Neural cell (in vitro differentiated cells): ENCODE measurements at regions not wholly inside any gene's neighbourhood (a gene's known extent, or its start where the extent isn't known, plus 50 kb on each side); places are given as distances from the start of the nearest gene placed in this dataset.

Experiments used
- H2AFZ ChIP-seq: fragments of 200-600, 300-800 bp; sonication (generic), shearing (Covaris generic); 2 replicates; pipeline ENCODE4 v1.6.0; 2014; ENCODE audit warnings: low read depth, mild to moderate bottlenecking, antibody characterized with exemption, low read length, moderate library complexity
- H3F3A ChIP-seq: fragments of 200-600 bp; shearing (Covaris generic); 2 replicates; pipeline ENCODE4 v1.6.1; 2016; ENCODE audit warnings: mild to moderate bottlenecking, moderate library complexity, mixed read lengths, antibody characterized with exemption, low read length; ENCODE audit not compliant: insufficient read depth, poor library complexity, severe bottlenecking
- H3K27ac ChIP-seq: fragments of 200-600, 300-800 bp; sonication (generic), shearing (Covaris generic); 2 replicates; pipeline ENCODE4 v1.5.1; 2014; ENCODE audit warnings: mild to moderate bottlenecking, low read length, moderate library complexity
- H3K27me3 ChIP-seq: fragments of 300-800, 200-600 bp; sonication (generic), shearing (Covaris generic); 2 replicates; pipeline ENCODE4 v1.6.0; 2014; ENCODE audit warnings: mild to moderate bottlenecking, low read depth, low read length, moderate library complexity; ENCODE audit not compliant: insufficient read depth
- H3K36me3 ChIP-seq: fragments of 300-800, 200-600 bp; sonication (generic), shearing (Covaris generic); 2 replicates; pipeline ENCODE4 v1.5.1; 2014; ENCODE audit warnings: mild to moderate bottlenecking, antibody characterized with exemption, low read length, moderate library complexity; ENCODE audit not compliant: insufficient read depth
- H3K4me2 ChIP-seq: fragments of 300-800, 200-600 bp; sonication (generic), shearing (Covaris generic); 2 replicates; pipeline ENCODE4 v1.6.0; 2014; ENCODE audit warnings: mild to moderate bottlenecking, low read length
- H3K4me3 ChIP-seq: fragments of 300-800, 200-600 bp; sonication (generic), shearing (Covaris generic); 2 replicates; pipeline ENCODE4 v1.5.1; 2014; ENCODE audit warnings: mild to moderate bottlenecking, low read length, moderate library complexity
- H3K79me2 ChIP-seq: fragments of 200-600 bp; shearing (Covaris generic); replicated peaks from 2 replicates; pipeline ENCODE4 v1.6.0; 2014; ENCODE audit warnings: mild to moderate bottlenecking, low read length, moderate library complexity; ENCODE audit not compliant: insufficient read depth
- H3K9ac ChIP-seq: fragments of 300-800, 200-600 bp; sonication (generic), shearing (Covaris generic); 2 replicates; pipeline ENCODE4 v1.6.1; 2016; ENCODE audit warnings: mild to moderate bottlenecking, low read length, mixed read lengths
- H3K9me2 ChIP-seq: fragments of 200-600 bp; shearing (Covaris generic); 2 replicates; pipeline ENCODE4 v1.6.1; 2016; ENCODE audit warnings: mild to moderate bottlenecking, low read length, mixed read lengths; ENCODE audit not compliant: insufficient read depth
- H3K9me3 ChIP-seq: fragments of 200-600, 300-800 bp; sonication (generic), shearing (Covaris generic); 2 replicates; pipeline ENCODE4 v1.6.1; 2016; ENCODE audit warnings: mild to moderate bottlenecking, mixed run types, low read length, moderate library complexity, mixed read lengths
- H4K20me1 ChIP-seq: fragments of 200-600 bp; shearing (Covaris generic); 2 replicates; pipeline ENCODE4 v1.6.1; 2016; ENCODE audit warnings: mild to moderate bottlenecking, mixed run types; ENCODE audit not compliant: insufficient read depth
- EP300 ChIP-seq: fragments of 450-650 bp; conservative IDR thresholded peaks from 2 replicates; pipeline ENCODE4 v1.6.1; 2014; ENCODE audit warnings: antibody characterized with exemption, mild to moderate bottlenecking, moderate library complexity; ENCODE audit not compliant: poor library complexity, severe bottlenecking
- MXI1 ChIP-seq: fragments of 450-650 bp; conservative IDR thresholded peaks from 2 replicates; pipeline ENCODE4 v1.6.1; 2014; ENCODE audit warnings: antibody characterized with exemption, mild to moderate bottlenecking; ENCODE audit not compliant: poor library complexity, severe bottlenecking
- POLR2AphosphoS5 ChIP-seq: IDR thresholded peaks from 2 replicates; pipeline ENCODE4 v1.6.1; 2012
- RAD21 ChIP-seq: fragments of 450-650 bp; conservative IDR thresholded peaks from 2 replicates; pipeline ENCODE4 v1.6.1; 2014; ENCODE audit warnings: antibody characterized with exemption, mild to moderate bottlenecking, moderate library complexity
- SMC3 ChIP-seq: fragments of 450-650 bp; conservative IDR thresholded peaks from 2 replicates; pipeline ENCODE4 v1.6.1; 2014; ENCODE audit warnings: antibody characterized with exemption, mild to moderate bottlenecking, moderate library complexity; ENCODE audit not compliant: poor library complexity
- TAF1 ChIP-seq: IDR thresholded peaks from 2 replicates; pipeline ENCODE4 v1.6.1; 2012; ENCODE audit warnings: low read depth
- TF ChIP-seq, protein P1 (sequence below): fragments of 450-650 bp; IDR thresholded peaks from 2 replicates; pipeline ENCODE4 v1.5.1; 2014; ENCODE audit warnings: antibody characterized with exemption, mild to moderate bottlenecking, moderate library complexity; ENCODE audit not compliant: poor library complexity, severe bottlenecking
- TF ChIP-seq, protein P2 (sequence below): IDR thresholded peaks from 2 replicates; pipeline ENCODE4 v1.6.1; 2012; ENCODE audit warnings: borderline replicate concordance

DNA sequence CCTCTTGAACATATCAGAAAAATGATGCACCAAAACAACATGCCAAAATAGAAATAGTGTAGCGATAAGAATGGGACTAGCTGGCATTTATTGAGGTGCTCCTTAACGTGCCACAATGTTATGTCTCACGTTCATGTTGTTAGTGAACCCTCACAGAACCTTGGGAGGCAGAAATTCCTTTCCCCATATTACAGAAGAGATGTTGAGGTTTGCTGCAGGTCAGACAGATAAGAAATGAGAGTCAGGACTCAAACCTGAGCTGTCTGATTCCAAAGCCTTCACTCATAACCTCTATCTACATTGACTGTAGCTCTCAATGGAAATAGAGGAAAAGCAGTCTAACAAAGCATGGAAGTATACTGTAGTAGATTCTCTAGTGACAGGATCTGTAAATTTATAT, 163.3 kb upstream of the STK17B start:
- Histone ChIP-seq H3K4me3 (no peak overlapping the region), H3K27me3 (no peaks in the 10 kb centered on the region), H3K9me2 (no peaks in the 10 kb centered on the region), H3F3A (no peaks in the 10 kb centered on the region), H3K9ac (no peak overlapping the region), H3K4me2 (no peak overlapping the region), H3K79me2 (no peaks in the 10 kb centered on the region), H3K36me3 (no peaks in the 10 kb centered on the region), H3K9me3 (no peaks in the 10 kb centered on the region), H4K20me1 (no peaks in the 10 kb centered on the region), H2AFZ (no peak overlapping the region), H3K27ac (no peak overlapping the region)
- TF ChIP-seq EP300: no peak
- TF ChIP-seq POLR2AphosphoS5: no peak
- TF ChIP-seq, protein P1, sequence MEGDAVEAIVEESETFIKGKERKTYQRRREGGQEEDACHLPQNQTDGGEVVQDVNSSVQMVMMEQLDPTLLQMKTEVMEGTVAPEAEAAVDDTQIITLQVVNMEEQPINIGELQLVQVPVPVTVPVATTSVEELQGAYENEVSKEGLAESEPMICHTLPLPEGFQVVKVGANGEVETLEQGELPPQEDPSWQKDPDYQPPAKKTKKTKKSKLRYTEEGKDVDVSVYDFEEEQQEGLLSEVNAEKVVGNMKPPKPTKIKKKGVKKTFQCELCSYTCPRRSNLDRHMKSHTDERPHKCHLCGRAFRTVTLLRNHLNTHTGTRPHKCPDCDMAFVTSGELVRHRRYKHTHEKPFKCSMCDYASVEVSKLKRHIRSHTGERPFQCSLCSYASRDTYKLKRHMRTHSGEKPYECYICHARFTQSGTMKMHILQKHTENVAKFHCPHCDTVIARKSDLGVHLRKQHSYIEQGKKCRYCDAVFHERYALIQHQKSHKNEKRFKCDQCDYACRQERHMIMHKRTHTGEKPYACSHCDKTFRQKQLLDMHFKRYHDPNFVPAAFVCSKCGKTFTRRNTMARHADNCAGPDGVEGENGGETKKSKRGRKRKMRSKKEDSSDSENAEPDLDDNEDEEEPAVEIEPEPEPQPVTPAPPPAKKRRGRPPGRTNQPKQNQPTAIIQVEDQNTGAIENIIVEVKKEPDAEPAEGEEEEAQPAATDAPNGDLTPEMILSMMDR: no peak
- no peak for TF ChIP-seq TAF1
- TF ChIP-seq, protein P2, sequence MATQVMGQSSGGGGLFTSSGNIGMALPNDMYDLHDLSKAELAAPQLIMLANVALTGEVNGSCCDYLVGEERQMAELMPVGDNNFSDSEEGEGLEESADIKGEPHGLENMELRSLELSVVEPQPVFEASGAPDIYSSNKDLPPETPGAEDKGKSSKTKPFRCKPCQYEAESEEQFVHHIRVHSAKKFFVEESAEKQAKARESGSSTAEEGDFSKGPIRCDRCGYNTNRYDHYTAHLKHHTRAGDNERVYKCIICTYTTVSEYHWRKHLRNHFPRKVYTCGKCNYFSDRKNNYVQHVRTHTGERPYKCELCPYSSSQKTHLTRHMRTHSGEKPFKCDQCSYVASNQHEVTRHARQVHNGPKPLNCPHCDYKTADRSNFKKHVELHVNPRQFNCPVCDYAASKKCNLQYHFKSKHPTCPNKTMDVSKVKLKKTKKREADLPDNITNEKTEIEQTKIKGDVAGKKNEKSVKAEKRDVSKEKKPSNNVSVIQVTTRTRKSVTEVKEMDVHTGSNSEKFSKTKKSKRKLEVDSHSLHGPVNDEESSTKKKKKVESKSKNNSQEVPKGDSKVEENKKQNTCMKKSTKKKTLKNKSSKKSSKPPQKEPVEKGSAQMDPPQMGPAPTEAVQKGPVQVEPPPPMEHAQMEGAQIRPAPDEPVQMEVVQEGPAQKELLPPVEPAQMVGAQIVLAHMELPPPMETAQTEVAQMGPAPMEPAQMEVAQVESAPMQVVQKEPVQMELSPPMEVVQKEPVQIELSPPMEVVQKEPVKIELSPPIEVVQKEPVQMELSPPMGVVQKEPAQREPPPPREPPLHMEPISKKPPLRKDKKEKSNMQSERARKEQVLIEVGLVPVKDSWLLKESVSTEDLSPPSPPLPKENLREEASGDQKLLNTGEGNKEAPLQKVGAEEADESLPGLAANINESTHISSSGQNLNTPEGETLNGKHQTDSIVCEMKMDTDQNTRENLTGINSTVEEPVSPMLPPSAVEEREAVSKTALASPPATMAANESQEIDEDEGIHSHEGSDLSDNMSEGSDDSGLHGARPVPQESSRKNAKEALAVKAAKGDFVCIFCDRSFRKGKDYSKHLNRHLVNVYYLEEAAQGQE: no peak
- no peak for TF ChIP-seq SMC3

DNA sequence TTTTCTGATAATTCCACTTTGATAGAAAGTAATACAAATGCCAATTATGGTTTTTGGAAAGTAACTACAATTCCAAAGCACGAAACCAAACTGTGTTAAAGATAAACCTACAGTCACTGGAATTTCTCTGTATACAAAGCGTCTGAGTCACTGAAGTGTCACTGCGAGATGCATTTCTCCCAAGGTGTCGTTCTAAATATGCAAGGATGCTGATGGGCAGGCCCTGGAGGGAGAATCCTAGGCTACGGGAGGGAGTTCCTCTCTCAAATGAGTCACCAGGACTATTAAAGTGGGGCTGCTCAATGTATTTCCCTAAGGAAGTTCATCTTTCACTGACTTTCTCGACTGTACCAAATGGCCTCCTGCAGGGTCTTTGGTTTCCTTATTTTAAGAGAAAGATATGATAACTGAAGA, 163.8 kb upstream of the STK17B start:
- Histone ChIP-seq H3K4me2 (no peak overlapping the region), H3K9ac (no peak overlapping the region), H3K4me3 (no peak overlapping the region), H3K27me3 (no peaks in the 10 kb centered on the region), H3K9me2 (no peaks in the 10 kb centered on the region), H3F3A (no peaks in the 10 kb centered on the region), H3K9me3 (no peaks in the 10 kb centered on the region), H4K20me1 (no peaks in the 10 kb centered on the region), H3K27ac (no peak overlapping the region), H3K36me3 (no peaks in the 10 kb centered on the region), H3K79me2 (no peaks in the 10 kb centered on the region), H2AFZ (no peak overlapping the region)
- TF ChIP-seq, protein P2: no peak
- TF ChIP-seq EP300 (no peak), TAF1 (no peak), MXI1 (no peak), RAD21 (no peak)
- TF ChIP-seq, protein P1: no peak
